ENCODE measurements at regions not wholly inside any gene's neighbourhood (a gene's known extent, or its start where the extent isn't known, plus 50 kb on each side); places are given as distances from the start of the nearest gene placed in this dataset.

DNA sequence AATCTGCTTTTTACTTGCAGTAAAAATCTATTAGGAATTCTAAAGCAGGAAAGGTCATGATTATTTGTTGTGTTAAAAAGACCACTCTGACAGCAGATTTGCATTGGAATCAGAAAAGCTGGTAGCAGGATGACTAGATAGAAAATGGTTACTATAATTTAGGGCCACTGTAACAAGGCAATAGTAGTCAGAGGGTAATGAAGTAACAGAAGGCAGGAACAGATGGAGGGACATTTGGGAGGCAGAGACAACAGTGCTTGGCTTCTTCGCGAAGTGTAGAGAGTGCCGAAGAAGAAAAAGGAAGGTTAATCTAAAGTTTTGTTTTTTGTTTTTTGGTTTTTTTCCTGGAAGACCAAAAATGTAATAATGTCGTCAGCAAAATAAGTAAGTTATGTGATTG, 129.8 kb upstream of the SLC5A12 start:
- TF ChIP-seq ELF4 (IDR thresholded peaks at IDR 0.05) (no peak), SUZ12 (IDR thresholded peaks at IDR 0.05) (no peak), FOXK2 (IDR thresholded peaks at IDR 0.05) (no peak)
